ENCODE measurements at regions not wholly inside any gene's neighbourhood (a gene's known extent, or its start where the extent isn't known, plus 50 kb on each side); places are given as distances from the start of the nearest gene placed in this dataset.
A peak's percentile ranks its signal among the peaks of the same experiment; 100 is the strongest.

DNA sequence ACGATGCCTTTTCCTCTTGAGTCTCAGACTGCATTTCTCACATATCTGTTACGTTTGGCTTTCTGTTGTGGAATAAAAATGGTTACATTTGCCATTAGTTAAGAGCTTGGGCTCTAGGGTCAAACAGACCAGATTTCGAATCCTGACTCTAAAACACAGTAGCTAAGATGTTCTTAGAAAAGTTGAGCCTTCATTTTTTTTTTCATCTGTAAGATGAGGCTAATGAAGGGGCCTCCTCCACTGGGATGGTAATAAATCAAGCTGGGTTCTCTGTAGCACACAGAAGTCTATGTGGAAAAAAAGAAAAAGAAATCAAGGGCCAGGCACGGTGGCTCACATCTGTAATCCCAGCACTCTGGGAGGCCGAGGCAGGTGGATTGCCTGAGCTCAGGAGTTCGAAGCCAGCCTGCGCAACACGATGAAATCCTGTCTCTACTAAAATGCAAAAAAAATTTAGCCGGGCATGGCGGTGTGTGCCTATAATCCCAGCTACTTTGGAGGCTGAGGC is 49.9 kb upstream of the CAPRIN1 start:
- H3K9me3 ChIP-seq (replicated peaks in 1 of 2; ENCODE audit: control insufficient read depth in 2 of 2, insufficient read depth in 1 of 2, low read depth in 1 of 2, low read length in 2 of 2) = no peaks in the 10 kb centered on the region
- H3K23ac ChIP-seq (ENCODE audit: low read depth, low read length, poor library complexity) = no peak overlapping the region
- no peaks in the 10 kb centered on the region for H3K4me1 ChIP-seq (ENCODE audit: control insufficient read depth in 2 of 2, insufficient read depth in 1 of 2, low read depth in 1 of 2, low read length in 2 of 2)
- no peak overlapping the region for H2AK5ac ChIP-seq (ENCODE audit: low read depth, low read length)
- no peak overlapping the region for H4K91ac ChIP-seq (ENCODE audit: low read depth, low read length, poor library complexity)
- no peak overlapping the region for H3K14ac ChIP-seq (ENCODE audit: low read length)
- H4K8ac ChIP-seq (ENCODE audit: low read depth, low read length) = no peak overlapping the region
- H2BK15ac ChIP-seq (ENCODE audit: low read length) = no peak overlapping the region
- no peak overlapping the region for H3K4ac ChIP-seq (ENCODE audit: low read length)
- no peak overlapping the region for H2BK12ac ChIP-seq (ENCODE audit: low read length)
- H3K79me1 ChIP-seq (ENCODE audit: low read depth, low read length) = no peaks in the 10 kb centered on the region
- H3K4me2 ChIP-seq (ENCODE audit: insufficient read depth, low read length, poor library complexity, severe bottlenecking) = no peak overlapping the region
- no peak overlapping the region for H3K4me3 ChIP-seq (ENCODE audit: low read length in 2 of 2)
- H2BK5ac ChIP-seq (ENCODE audit: low read length) = no peak overlapping the region
- no peaks in the 10 kb centered on the region for H3K36me3 ChIP-seq (replicated peaks in 1 of 2; ENCODE audit: control insufficient read depth in 2 of 2, insufficient read depth in 2 of 2, low read length in 2 of 2)
- DNase-seq (ENCODE audit: low spot score) = no peak
- no peak overlapping the region for H3K18ac ChIP-seq (ENCODE audit: low read length)
- no peak overlapping the region for H2AFZ ChIP-seq (ENCODE audit: low read length)
- no peak overlapping the region for H2BK120ac ChIP-seq (ENCODE audit: low read depth, low read length)
- no peak overlapping the region for H3K9ac ChIP-seq (ENCODE audit: low read depth, low read length, poor library complexity)
- no peak overlapping the region for H3K27ac ChIP-seq (replicated peaks; ENCODE audit: low read length)
- WGBS, 2 donors (ENCODE audit: extremely low coverage in 2 of 2, insufficient read length in 2 of 2, insufficient replicate concordance in 1 of 2) = no CpG with 5 or more reads among the region's 10 CpGs
- peaks cover 0 to 18% (median 0%) of the 10 kb centered on the region in 3 experiments for H3K27me3 ChIP-seq (ENCODE audit: control insufficient read depth in 3 of 3, insufficient read depth in 3 of 3, low read depth in 1 of 3, low read length in 3 of 3)

DNA sequence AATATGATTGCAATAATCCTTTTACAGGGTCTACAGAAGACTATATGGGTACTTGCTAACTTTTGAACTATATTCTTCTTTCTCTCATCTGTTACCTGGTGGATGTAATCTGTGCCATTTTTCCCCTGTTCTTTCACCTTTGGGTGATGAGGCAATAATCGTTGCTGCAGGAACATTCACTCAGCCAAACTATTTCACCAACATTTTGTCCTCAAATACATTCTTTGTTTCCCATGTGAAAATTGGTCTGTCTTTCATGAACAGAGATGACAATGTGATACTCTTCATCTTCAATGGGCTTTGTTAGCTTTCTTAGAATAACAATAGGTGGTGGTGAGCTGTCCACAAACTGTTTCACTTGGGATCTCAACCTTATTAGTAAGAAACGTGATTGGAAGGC is 52.1 kb upstream of the CAPRIN1 start:
- no peak overlapping the region for H3K4ac ChIP-seq (ENCODE audit: low read length)
- no peak for DNase-seq (ENCODE audit: low spot score)
- no peak overlapping the region for H3K9ac ChIP-seq (ENCODE audit: low read depth, low read length, poor library complexity)
- no peak overlapping the region for H2BK5ac ChIP-seq (ENCODE audit: low read length)
- H3K9me3 ChIP-seq (replicated peaks in 1 of 2; ENCODE audit: control insufficient read depth in 2 of 2, insufficient read depth in 1 of 2, low read depth in 1 of 2, low read length in 2 of 2) = no peaks in the 10 kb centered on the region
- H2BK15ac ChIP-seq (ENCODE audit: low read length) = no peak overlapping the region
- no peak overlapping the region for H3K23ac ChIP-seq (ENCODE audit: low read depth, low read length, poor library complexity)
- no peaks in the 10 kb centered on the region for H3K79me1 ChIP-seq (ENCODE audit: low read depth, low read length)
- no peaks in the 10 kb centered on the region for H3K4me1 ChIP-seq (ENCODE audit: control insufficient read depth in 2 of 2, insufficient read depth in 1 of 2, low read depth in 1 of 2, low read length in 2 of 2)
- WGBS, 2 donors (ENCODE audit: extremely low coverage in 2 of 2, insufficient read length in 2 of 2, insufficient replicate concordance in 1 of 2) = no CpG with 5 or more reads among the region's 2 CpGs
- H3K14ac ChIP-seq (ENCODE audit: low read length) = no peak overlapping the region
- no peak overlapping the region for H4K8ac ChIP-seq (ENCODE audit: low read depth, low read length)
- H3K18ac ChIP-seq (ENCODE audit: low read length) = no peak overlapping the region
- H3K4me3 ChIP-seq (ENCODE audit: low read length in 2 of 2) = no peak overlapping the region
- no peak overlapping the region for H2AK5ac ChIP-seq (ENCODE audit: low read depth, low read length)
- no peak overlapping the region for H4K91ac ChIP-seq (ENCODE audit: low read depth, low read length, poor library complexity)
- H2BK120ac ChIP-seq (ENCODE audit: low read depth, low read length) = no peak overlapping the region
- H3K36me3 ChIP-seq (replicated peaks in 1 of 2; ENCODE audit: control insufficient read depth in 2 of 2, insufficient read depth in 2 of 2, low read length in 2 of 2) = no peaks in the 10 kb centered on the region
- peaks cover 0 to 22% (median 0%) of the 10 kb centered on the region in 3 experiments for H3K27me3 ChIP-seq (ENCODE audit: control insufficient read depth in 3 of 3, insufficient read depth in 3 of 3, low read depth in 1 of 3, low read length in 3 of 3)
- no peak overlapping the region for H3K4me2 ChIP-seq (ENCODE audit: insufficient read depth, low read length, poor library complexity, severe bottlenecking)
- H2BK12ac ChIP-seq (ENCODE audit: low read length) = no peak overlapping the region
- no peak overlapping the region for H2AFZ ChIP-seq (ENCODE audit: low read length)
- no peak overlapping the region for H3K27ac ChIP-seq (replicated peaks; ENCODE audit: low read length)

DNA sequence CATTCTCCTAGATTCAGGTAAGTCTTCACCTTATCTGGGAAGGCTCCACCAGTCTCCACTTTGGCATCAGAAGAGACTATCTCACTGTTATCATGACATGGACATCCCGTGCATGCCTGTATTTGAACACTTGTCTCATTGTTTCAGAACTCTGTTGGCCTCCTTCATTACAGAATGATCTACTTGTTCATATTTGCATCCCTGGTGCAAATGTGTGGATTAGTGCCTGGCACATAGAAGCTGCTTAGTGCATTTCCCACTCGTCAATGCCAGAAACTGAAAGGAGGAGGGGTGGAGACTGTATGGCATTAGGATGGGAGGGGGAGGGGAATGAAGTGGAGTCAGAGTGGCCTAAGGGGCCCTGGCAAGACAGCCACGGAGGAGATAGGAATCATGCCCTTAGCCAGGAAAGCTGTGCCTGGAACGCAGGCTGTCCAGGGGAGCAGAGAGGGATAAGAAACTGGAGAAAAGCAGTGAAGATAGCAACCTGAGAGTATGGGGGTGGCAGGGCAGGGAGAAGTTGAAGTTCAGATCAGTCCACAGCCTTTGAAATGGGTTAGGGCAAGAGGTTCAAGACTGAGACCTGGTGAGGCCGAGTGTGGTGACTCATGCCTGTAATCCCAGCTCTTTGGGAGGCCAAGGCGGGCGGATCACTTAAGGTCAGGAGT is 53.8 kb upstream of the CAPRIN1 start:
- no peak overlapping the region for H3K9ac ChIP-seq (ENCODE audit: low read depth, low read length, poor library complexity)
- no CpG with 5 or more reads among the region's 7 CpGs for WGBS, 2 donors (ENCODE audit: extremely low coverage in 2 of 2, insufficient read length in 2 of 2, insufficient replicate concordance in 1 of 2)
- no peak overlapping the region for H3K14ac ChIP-seq (ENCODE audit: low read length)
- no peak overlapping the region for H2AK5ac ChIP-seq (ENCODE audit: low read depth, low read length)
- no peak overlapping the region for H2BK15ac ChIP-seq (ENCODE audit: low read length)
- no peak overlapping the region for H3K27ac ChIP-seq (replicated peaks; ENCODE audit: low read length)
- H3K4ac ChIP-seq (ENCODE audit: low read length) = no peak overlapping the region
- no peak overlapping the region for H2BK5ac ChIP-seq (ENCODE audit: low read length)
- H4K91ac ChIP-seq (ENCODE audit: low read depth, low read length, poor library complexity) = no peak overlapping the region
- no peaks in the 10 kb centered on the region for H3K79me1 ChIP-seq (ENCODE audit: low read depth, low read length)
- no peaks in the 10 kb centered on the region for H3K4me1 ChIP-seq (ENCODE audit: control insufficient read depth in 2 of 2, insufficient read depth in 1 of 2, low read depth in 1 of 2, low read length in 2 of 2)
- peaks cover 0 to 22% (median 0%) of the 10 kb centered on the region in 3 experiments for H3K27me3 ChIP-seq (ENCODE audit: control insufficient read depth in 3 of 3, insufficient read depth in 3 of 3, low read depth in 1 of 3, low read length in 3 of 3)
- no peak overlapping the region for H3K18ac ChIP-seq (ENCODE audit: low read length)
- H3K9me3 ChIP-seq (replicated peaks in 1 of 2; ENCODE audit: control insufficient read depth in 2 of 2, insufficient read depth in 1 of 2, low read depth in 1 of 2, low read length in 2 of 2) = no peaks in the 10 kb centered on the region
- H2BK12ac ChIP-seq (ENCODE audit: low read length) = no peak overlapping the region
- H4K8ac ChIP-seq (ENCODE audit: low read depth, low read length) = no peak overlapping the region
- H2BK120ac ChIP-seq (ENCODE audit: low read depth, low read length) = no peak overlapping the region
- no peak overlapping the region for H3K4me3 ChIP-seq (ENCODE audit: low read length in 2 of 2)
- no peak overlapping the region for H3K23ac ChIP-seq (ENCODE audit: low read depth, low read length, poor library complexity)
- no peaks in the 10 kb centered on the region for H3K36me3 ChIP-seq (replicated peaks in 1 of 2; ENCODE audit: control insufficient read depth in 2 of 2, insufficient read depth in 2 of 2, low read length in 2 of 2)
- H3K4me2 ChIP-seq (ENCODE audit: insufficient read depth, low read length, poor library complexity, severe bottlenecking) = no peak overlapping the region
- H2AFZ ChIP-seq (ENCODE audit: low read length) = peak overlapping the region; percentile 3
- no peak for DNase-seq (ENCODE audit: low spot score)

DNA sequence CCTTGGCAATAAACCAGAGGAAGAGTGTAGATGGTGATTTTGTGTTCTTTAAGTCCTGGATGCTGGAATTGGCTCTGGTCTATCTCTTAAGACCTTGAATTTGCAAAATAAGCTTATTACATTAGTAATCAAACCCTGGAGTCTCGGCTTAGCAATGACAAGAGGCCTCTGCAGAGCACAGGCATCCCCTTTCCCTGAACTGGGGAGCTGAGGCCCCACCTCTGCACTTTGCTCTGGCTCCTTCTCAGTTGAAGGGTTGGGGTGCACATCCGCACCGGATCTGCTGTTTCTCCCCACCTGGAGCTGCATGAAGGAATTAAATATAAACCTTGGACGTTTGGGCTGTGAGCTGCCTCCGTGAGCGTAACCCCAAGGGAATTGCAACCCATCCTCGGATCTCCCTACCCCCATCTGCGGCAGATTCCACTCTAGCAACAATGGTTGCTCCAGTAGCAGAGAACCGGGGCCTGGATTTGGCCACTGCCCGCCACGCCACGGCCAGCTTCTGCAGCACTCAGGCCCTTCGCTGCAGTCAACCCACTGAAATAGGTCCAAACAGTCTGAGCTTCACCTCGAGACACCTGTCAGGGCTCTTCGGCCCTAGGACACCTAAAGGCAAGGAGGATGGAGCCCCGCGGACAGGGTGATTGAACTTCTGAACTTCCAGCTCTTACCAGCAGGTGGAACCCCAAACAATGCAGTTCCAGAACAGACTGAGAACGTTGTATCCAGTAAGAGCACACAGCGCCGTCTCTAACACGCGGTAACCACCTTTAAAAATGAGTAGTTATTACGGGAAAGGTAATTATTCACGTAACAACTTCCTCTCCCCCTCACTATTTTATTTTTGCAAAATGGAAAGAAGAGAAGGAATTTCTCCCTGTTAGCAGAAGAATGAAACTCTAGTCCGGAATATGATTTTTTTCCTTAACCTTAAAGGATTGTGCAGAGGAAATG is 54.8 kb upstream of the CAPRIN1 start:
- Histone ChIP-seq H2AFZ (ENCODE audit: low read length) (peak overlapping the region; percentile 83), H2AK5ac (ENCODE audit: low read depth, low read length) (no peak overlapping the region), H4K8ac (ENCODE audit: low read depth, low read length) (no peak overlapping the region), H2BK5ac (ENCODE audit: low read length) (no peak overlapping the region), H3K79me1 (ENCODE audit: low read depth, low read length) (no peaks in the 10 kb centered on the region), H3K4me1 (ENCODE audit: control insufficient read depth in 2 of 2, insufficient read depth in 1 of 2, low read depth in 1 of 2, low read length in 2 of 2) (no peaks in the 10 kb centered on the region), H4K91ac (ENCODE audit: low read depth, low read length, poor library complexity) (no peak overlapping the region), H2BK12ac (ENCODE audit: low read length) (no peak overlapping the region), H3K4me3 (ENCODE audit: low read length in 2 of 2) (no peak overlapping the region), H3K27me3 (ENCODE audit: control insufficient read depth in 3 of 3, insufficient read depth in 3 of 3, low read depth in 1 of 3, low read length in 3 of 3) (peaks cover 0 to 22% (median 0%) of the 10 kb centered on the region in 3 experiments), H3K23ac (ENCODE audit: low read depth, low read length, poor library complexity) (no peak overlapping the region), H3K4ac (ENCODE audit: low read length) (no peak overlapping the region), H2BK120ac (ENCODE audit: low read depth, low read length) (no peak overlapping the region), H3K9ac (ENCODE audit: low read depth, low read length, poor library complexity) (no peak overlapping the region), H3K4me2 (ENCODE audit: insufficient read depth, low read length, poor library complexity, severe bottlenecking) (no peak overlapping the region), H2BK15ac (ENCODE audit: low read length) (no peak overlapping the region), H3K14ac (ENCODE audit: low read length) (no peak overlapping the region), H3K18ac (ENCODE audit: low read length) (peak overlapping the region; percentile 70), H3K36me3 (replicated peaks in 1 of 2; ENCODE audit: control insufficient read depth in 2 of 2, insufficient read depth in 2 of 2, low read length in 2 of 2) (no peaks in the 10 kb centered on the region), H3K27ac (replicated peaks; ENCODE audit: low read length) (no peak overlapping the region), H3K9me3 (replicated peaks in 1 of 2; ENCODE audit: control insufficient read depth in 2 of 2, insufficient read depth in 1 of 2, low read depth in 1 of 2, low read length in 2 of 2) (peaks cover 0 to 2% of the 10 kb centered on the region in 2 donors)
- no CpG with 5 or more reads among the region's 25 CpGs for WGBS, 2 donors (ENCODE audit: extremely low coverage in 2 of 2, insufficient read length in 2 of 2, insufficient replicate concordance in 1 of 2)
- peak; percentile 59 for DNase-seq (ENCODE audit: low spot score)
